GM12874 (cell line): ENCODE measurements at regions not wholly inside any gene's neighbourhood (a gene's known extent, or its start where the extent isn't known, plus 50 kb on each side); places are given as distances from the start of the nearest gene placed in this dataset.

ENCODE experiments used
- TF ChIP-seq, protein P1 (sequence below): IDR thresholded peaks from 2 replicates; pipeline ENCODE4 v1.5.1; 2011; ENCODE audit warnings: low read depth, mild to moderate bottlenecking, control low read depth, low read length, moderate library complexity; ENCODE audit not compliant: insufficient read depth

- TF ChIP-seq, protein P1, sequence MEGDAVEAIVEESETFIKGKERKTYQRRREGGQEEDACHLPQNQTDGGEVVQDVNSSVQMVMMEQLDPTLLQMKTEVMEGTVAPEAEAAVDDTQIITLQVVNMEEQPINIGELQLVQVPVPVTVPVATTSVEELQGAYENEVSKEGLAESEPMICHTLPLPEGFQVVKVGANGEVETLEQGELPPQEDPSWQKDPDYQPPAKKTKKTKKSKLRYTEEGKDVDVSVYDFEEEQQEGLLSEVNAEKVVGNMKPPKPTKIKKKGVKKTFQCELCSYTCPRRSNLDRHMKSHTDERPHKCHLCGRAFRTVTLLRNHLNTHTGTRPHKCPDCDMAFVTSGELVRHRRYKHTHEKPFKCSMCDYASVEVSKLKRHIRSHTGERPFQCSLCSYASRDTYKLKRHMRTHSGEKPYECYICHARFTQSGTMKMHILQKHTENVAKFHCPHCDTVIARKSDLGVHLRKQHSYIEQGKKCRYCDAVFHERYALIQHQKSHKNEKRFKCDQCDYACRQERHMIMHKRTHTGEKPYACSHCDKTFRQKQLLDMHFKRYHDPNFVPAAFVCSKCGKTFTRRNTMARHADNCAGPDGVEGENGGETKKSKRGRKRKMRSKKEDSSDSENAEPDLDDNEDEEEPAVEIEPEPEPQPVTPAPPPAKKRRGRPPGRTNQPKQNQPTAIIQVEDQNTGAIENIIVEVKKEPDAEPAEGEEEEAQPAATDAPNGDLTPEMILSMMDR = no peak
Observed at GRCh38 chr19:31146546-31147183, 202.6 kb downstream of the TSHZ3 start.

- TF ChIP-seq, protein P1 = no peak
Observed at GRCh38 chr19:31146015-31146414, 203.2 kb downstream of the TSHZ3 start.

DNA sequence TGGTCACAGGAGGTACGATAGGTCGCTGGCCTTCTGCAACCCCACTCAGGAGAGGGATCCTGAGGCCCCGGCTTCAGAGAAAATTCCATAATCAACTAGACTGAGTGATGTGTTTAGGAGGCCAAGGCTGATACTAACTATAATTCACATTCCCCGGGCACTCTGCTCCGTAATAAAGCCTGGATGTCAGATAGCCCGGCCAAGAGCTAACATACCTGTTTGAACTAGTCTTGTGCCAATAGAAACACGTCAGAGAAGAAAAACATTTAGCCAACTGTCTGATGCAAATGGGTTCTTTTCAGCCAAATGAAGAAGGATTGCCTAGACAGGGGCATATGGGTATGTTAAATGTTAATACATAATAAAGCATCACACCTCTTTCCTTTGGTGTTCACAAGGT lies 204.2 kb downstream of the TSHZ3 start:
- TF ChIP-seq, protein P1 = no peak

GRCh38 chr19:31144075-31144870 lies 205.0 kb downstream of the TSHZ3 start:
- TF ChIP-seq, protein P1 = no peak

- TF ChIP-seq, protein P1 = no peak
Observed at GRCh38 chr19:31141301-31141700, 207.9 kb downstream of the TSHZ3 start.

GRCh38 chr19:31140717-31141116 lies 208.5 kb downstream of the TSHZ3 start:
- TF ChIP-seq, protein P1 = no peak

DNA sequence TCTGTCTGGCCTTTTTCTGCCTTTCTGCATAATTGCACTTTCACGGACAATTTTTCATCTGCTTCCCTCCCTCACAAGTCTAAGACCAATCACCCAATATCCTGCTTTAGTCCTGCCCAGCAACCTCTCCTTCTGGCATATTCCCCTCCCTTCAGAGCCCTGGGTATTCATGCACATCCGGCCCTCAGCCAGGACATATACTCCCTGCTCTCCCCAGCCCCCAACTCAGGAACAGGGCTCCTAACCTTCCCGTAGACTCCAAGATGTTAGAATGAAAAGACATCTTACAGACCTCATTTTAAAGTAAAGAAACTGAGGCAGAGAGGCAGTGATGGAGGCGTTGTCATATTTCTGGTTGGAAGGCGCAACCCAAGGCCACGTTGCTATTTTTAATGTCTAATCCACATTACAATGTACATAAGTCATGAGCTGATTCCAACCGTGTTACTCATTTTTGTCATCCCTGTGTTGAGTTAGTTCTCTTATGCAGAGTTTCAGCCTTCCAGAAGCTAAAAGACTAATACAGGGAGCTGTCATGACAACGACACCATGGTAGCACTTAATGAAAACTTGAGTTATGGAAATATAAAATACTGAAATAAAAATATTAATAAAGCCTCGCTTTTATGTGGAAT lies 209.2 kb downstream of the TSHZ3 start:
- TF ChIP-seq, protein P1 = no peak
